WTC11 (cell line): ENCODE measurements at regions not wholly inside any gene's neighbourhood (a gene's known extent, or its start where the extent isn't known, plus 50 kb on each side); places are given as distances from the start of the nearest gene placed in this dataset.

ENCODE experiments used
- ARID4B ChIP-seq: sonication (generic); formaldehyde crosslinking; IDR thresholded peaks from 2 replicates; pipeline ENCODE4 v1.8.0; 2023; ENCODE audit warnings: missing genetic modification reagents, mild to moderate bottlenecking, borderline replicate concordance
- ATF3 ChIP-seq: sonication (generic); formaldehyde crosslinking; conservative IDR thresholded peaks from 2 replicates; pipeline ENCODE4 v1.8.1; 2022; ENCODE audit warnings: mild to moderate bottlenecking, missing genetic modification reagents
- ATF6 ChIP-seq: sonication (generic); formaldehyde crosslinking; IDR thresholded peaks from 2 replicates; pipeline ENCODE4 v1.8.1; 2023; ENCODE audit warnings: mild to moderate bottlenecking, missing genetic modification reagents
- CREB1 ChIP-seq: sonication (generic); formaldehyde crosslinking; IDR thresholded peaks from 2 replicates; pipeline ENCODE4 v1.8.0; 2023; ENCODE audit warnings: mild to moderate bottlenecking, missing genetic modification reagents
- CTCF ChIP-seq: fragments of 200-600 bp; IDR thresholded peaks from 2 replicates; pipeline ENCODE4 v1.8.0; 2022; ENCODE audit warnings: antibody characterized with exemption
- FOXJ3 ChIP-seq: sonication (generic); formaldehyde crosslinking; IDR thresholded peaks from 2 replicates; pipeline ENCODE4 v1.9.0; 2021; ENCODE audit warnings: missing genetic modification reagents, mild to moderate bottlenecking, borderline replicate concordance
- JUN ChIP-seq: sonication (generic); formaldehyde crosslinking; IDR thresholded peaks from 2 replicates; pipeline ENCODE4 v1.8.0; 2023; ENCODE audit warnings: mild to moderate bottlenecking, missing genetic modification reagents
- OVOL2 ChIP-seq: fragments of 250-450 bp; sonication (Bioruptor Pico); IDR thresholded peaks from 2 replicates; pipeline ENCODE4 v1.9.0; 2021; ENCODE audit warnings: mild to moderate bottlenecking, borderline replicate concordance
- SP1 ChIP-seq: sonication (generic); formaldehyde crosslinking; conservative IDR thresholded peaks from 2 replicates; pipeline ENCODE4 v1.8.1; 2022; ENCODE audit warnings: missing genetic modification reagents
- STAT6 ChIP-seq: sonication (generic); formaldehyde crosslinking; conservative IDR thresholded peaks from 2 replicates; pipeline ENCODE4 v1.8.1; 2023; ENCODE audit warnings: mild to moderate bottlenecking, low read depth, missing genetic modification reagents, moderate library complexity
- ZNF281 ChIP-seq: sonication (generic); formaldehyde crosslinking; IDR thresholded peaks from 2 replicates; pipeline ENCODE4 v1.8.0; 2023; ENCODE audit warnings: mild to moderate bottlenecking, missing genetic modification reagents

GRCh38 chr2:18136881-18137475, 258.5 kb downstream of the KCNS3 start:
- TF ChIP-seq CREB1 (CRISPR knock-in tag) = no peak
- no peak for TF ChIP-seq STAT6
- no peak for TF ChIP-seq ARID4B
- no peak for TF ChIP-seq FOXJ3 (CRISPR knock-in tag)
- TF ChIP-seq CTCF = no peak
- TF ChIP-seq ATF6 (CRISPR knock-in tag) = no peak
- no peak for TF ChIP-seq SP1 (CRISPR knock-in tag)
- TF ChIP-seq ATF3 (CRISPR knock-in tag) = no peak
- no peak for TF ChIP-seq JUN (CRISPR knock-in tag)
- no peak for TF ChIP-seq ZNF281 (CRISPR knock-in tag)
- TF ChIP-seq OVOL2 (CRISPR knock-in tag) = no peak
